ENCODE measurements at regions not wholly inside any gene's neighbourhood (a gene's known extent, or its start where the extent isn't known, plus 50 kb on each side); places are given as distances from the start of the nearest gene placed in this dataset.
"Not testable (repeated sequence)": the region's sequence is repeated elsewhere in the genome, so short reads cannot be mapped to it uniquely, and the experiment has no call there.

DNA sequence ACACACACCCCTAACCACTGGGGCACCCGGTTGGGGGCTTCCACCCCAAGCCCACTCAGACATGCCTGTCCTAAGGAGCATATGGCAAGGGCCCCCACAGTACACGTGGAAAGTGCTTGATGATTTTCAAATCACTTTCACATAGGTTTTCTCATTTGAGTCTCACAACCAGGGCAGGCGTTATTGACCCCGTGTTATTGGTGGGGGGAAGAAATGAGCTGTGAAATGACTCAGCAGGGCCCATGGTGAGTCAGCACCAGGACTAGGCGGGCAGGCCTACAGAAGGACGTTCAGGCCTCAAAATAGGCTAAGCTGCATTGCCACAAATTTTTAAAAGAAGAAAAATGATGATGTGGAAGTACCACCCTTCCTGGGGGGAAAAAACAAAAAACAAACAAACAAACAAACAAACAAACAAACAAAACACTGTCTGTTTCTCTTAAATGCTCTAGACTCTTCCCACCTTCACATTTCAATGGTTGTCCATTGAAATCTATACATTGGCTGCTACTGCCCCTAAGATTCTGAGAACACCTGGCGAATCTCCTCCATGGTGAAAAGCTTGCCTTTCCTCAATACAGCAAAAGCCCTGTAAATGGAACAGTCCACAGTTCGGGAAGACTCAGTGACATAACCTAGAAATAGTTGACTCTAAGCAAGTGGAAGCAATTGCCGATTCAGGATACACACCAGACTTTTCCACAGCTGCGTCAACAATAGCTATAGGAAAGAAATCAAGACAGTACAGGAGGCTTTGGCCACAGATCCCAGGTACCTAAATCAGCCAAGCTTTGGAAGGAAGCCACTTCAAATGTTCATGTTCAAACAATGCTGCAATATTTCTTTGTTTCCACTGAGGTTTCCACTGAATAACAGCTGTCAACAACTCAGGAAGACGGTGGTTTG, 234.7 kb downstream of the TOMM20 start:
- TF ChIP-seq, protein P1, sequence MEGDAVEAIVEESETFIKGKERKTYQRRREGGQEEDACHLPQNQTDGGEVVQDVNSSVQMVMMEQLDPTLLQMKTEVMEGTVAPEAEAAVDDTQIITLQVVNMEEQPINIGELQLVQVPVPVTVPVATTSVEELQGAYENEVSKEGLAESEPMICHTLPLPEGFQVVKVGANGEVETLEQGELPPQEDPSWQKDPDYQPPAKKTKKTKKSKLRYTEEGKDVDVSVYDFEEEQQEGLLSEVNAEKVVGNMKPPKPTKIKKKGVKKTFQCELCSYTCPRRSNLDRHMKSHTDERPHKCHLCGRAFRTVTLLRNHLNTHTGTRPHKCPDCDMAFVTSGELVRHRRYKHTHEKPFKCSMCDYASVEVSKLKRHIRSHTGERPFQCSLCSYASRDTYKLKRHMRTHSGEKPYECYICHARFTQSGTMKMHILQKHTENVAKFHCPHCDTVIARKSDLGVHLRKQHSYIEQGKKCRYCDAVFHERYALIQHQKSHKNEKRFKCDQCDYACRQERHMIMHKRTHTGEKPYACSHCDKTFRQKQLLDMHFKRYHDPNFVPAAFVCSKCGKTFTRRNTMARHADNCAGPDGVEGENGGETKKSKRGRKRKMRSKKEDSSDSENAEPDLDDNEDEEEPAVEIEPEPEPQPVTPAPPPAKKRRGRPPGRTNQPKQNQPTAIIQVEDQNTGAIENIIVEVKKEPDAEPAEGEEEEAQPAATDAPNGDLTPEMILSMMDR (IDR thresholded peaks at IDR 0.05; ENCODE audit: insufficient read depth, low read length, poor library complexity, severe bottlenecking), result no peak
- no peak overlapping the region for H3K4me3 ChIP-seq (replicated peaks; ENCODE audit: low read depth, low read length)
- H3K36me3 ChIP-seq (ENCODE audit: control insufficient read depth, insufficient read depth, low read length), result no peaks in the 10 kb centered on the region
- no peaks in the 10 kb centered on the region for H3K27me3 ChIP-seq (replicated peaks; ENCODE audit: control insufficient read depth, insufficient read depth, low read length)
- no peak for DNase-seq (ENCODE audit: extremely low read depth, insufficient read length)

DNA sequence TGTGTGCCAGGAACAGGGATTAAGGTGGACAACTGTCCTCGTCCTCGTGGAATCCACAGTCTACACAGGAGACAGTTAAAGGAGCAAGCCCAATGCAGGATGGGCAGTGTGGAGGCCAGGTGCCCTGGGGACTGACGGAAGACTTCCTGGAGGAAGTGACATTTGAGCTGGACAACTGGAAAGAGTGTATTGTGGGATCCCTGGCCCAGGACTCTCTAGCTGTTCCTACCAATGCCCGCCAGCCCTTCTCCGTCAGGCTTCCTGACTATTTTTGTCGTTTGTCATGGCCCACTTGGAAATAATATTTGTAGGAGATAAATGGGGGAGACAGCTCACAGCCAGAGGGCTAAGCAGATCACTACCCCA, 235.3 kb downstream of the TOMM20 start:
- Histone ChIP-seq H3K36me3 (ENCODE audit: control insufficient read depth, insufficient read depth, low read length) (no peaks in the 10 kb centered on the region), H3K27me3 (replicated peaks; ENCODE audit: control insufficient read depth, insufficient read depth, low read length) (no peaks in the 10 kb centered on the region), H3K4me3 (replicated peaks; ENCODE audit: low read depth, low read length) (no peak overlapping the region)
- DNase-seq (ENCODE audit: extremely low read depth, insufficient read length), result no peak
- TF ChIP-seq, protein P1 (IDR thresholded peaks at IDR 0.05; ENCODE audit: insufficient read depth, low read length, poor library complexity, severe bottlenecking), result no peak

DNA sequence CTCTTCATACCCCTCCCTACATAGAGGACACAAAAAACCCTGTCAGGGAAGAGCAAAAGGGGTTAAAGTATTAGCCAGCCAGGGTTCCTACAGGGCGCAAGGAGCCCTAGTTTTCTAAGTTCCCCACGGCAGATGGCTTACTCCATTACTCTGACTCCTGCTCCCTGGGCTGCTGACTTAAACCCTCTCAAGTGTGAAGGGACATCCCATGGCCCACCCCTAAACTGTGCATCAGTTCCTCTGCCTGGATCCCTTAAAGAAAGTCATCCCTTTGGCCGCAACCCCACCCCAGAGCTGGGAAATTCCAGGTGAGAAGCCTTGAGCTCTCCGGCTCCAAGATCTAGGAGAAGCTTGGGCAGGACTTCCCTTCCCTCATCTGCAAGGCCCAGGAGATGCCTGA, 236.0 kb downstream of the TOMM20 start:
- Histone ChIP-seq H3K4me3 (replicated peaks; ENCODE audit: low read depth, low read length) (no peak overlapping the region), H3K36me3 (ENCODE audit: control insufficient read depth, insufficient read depth, low read length) (no peaks in the 10 kb centered on the region)
- no peak for DNase-seq (ENCODE audit: extremely low read depth, insufficient read length)

DNA sequence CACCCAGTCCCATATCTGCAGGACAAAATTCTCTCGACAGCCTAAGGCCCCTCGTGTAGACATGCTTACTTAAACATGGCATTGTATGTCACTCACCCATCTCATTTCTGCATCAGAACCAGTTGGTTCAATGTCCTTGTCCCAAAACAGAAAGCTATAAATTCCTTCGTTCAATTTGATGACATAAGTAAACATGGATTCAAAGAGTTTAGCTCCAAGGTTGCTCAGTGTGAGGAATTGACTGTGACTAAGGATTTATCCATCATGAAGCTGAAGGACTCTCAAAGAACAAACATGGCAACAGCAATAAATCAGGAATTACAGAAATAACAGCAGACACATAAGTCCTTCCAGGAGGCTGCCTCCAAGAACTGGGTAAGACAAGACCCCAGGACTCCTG, 237.2 kb downstream of the TOMM20 start:
- DNase-seq (ENCODE audit: extremely low read depth, insufficient read length), result no peak
- Histone ChIP-seq H3K36me3 (ENCODE audit: control insufficient read depth, insufficient read depth, low read length) (no peaks in the 10 kb centered on the region), H3K4me3 (replicated peaks; ENCODE audit: low read depth, low read length) (no peak overlapping the region), H3K27me3 (replicated peaks; ENCODE audit: control insufficient read depth, insufficient read depth, low read length) (no peaks in the 10 kb centered on the region)
- TF ChIP-seq, protein P1 (IDR thresholded peaks at IDR 0.05; ENCODE audit: insufficient read depth, low read length, poor library complexity, severe bottlenecking), result no peak

More for the DNA sequence above, 236.0 kb downstream of the TOMM20 start:
- H3K27me3 ChIP-seq (replicated peaks; ENCODE audit: control insufficient read depth, insufficient read depth, low read length), result no peaks in the 10 kb centered on the region
- TF ChIP-seq, protein P1 (IDR thresholded peaks at IDR 0.05; ENCODE audit: insufficient read depth, low read length, poor library complexity, severe bottlenecking), result no peak

DNA sequence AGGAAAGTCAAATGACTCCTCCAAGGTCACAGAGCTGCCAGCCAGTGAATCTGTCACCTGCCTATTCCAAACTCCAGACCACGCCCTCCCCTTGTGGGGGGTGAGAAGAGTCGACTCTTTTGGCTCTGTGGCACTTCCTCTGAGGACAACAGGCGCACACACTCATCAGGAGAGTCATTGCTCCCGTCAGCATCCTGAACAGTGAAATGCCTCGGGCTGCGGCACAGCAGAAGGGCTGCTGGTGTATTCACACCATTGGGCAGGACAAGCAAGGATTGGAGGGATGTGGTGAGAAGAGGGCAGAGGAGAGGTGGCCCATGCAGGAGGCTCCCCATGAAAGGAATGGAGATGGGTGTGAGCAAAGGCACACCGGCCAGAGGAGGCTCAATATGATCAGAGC, 239.0 kb downstream of the TOMM20 start:
- H3K36me3 ChIP-seq (ENCODE audit: control insufficient read depth, insufficient read depth, low read length), result no peaks in the 10 kb centered on the region
- no peak overlapping the region for H3K4me3 ChIP-seq (replicated peaks; ENCODE audit: low read depth, low read length)
- TF ChIP-seq, protein P1 (IDR thresholded peaks at IDR 0.05; ENCODE audit: insufficient read depth, low read length, poor library complexity, severe bottlenecking), result no peak
- DNase-seq (ENCODE audit: extremely low read depth, insufficient read length), result no peak
- H3K27me3 ChIP-seq (replicated peaks; ENCODE audit: control insufficient read depth, insufficient read depth, low read length), result no peaks in the 10 kb centered on the region

DNA sequence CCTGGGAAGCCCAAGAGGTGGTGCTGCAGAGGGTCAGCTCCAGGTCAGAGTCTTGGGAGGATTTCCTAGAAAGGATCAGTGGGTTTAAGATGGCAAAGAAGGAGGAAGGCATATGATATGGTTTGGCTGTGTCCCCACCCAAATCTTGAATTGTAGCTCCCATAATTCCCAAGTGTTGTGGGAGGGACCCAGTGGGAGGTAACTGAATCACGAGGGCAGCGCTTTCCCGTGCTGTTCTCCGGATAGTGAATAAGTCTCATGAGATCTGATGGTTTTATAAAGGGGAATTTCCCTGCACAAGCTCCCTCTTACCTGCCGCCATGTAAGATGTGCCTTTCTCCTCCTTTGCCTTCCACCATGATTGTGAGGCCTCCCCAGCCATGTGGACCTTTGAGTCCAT, 240.4 kb downstream of the TOMM20 start:
- not testable (repeated sequence) for H3K4me3 ChIP-seq (replicated peaks; ENCODE audit: low read depth, low read length); DNase-seq (ENCODE audit: extremely low read depth, insufficient read length); H3K36me3 ChIP-seq (ENCODE audit: control insufficient read depth, insufficient read depth, low read length); H3K27me3 ChIP-seq (replicated peaks; ENCODE audit: control insufficient read depth, insufficient read depth, low read length)

Measured in GM06990 (cell line).